Ovary (tissue), 7 donors: ENCODE measurements at regions not wholly inside any gene's neighbourhood (a gene's known extent, or its start where the extent isn't known, plus 50 kb on each side); places are given as distances from the start of the nearest gene placed in this dataset.

Experiments
- DNase-seq, 5 donors: peaks; one replicate each; pipeline ENCODE4 v3.0.0-alpha.2; 2019 to 2020
- H3K27ac ChIP-seq, 2 donors: fragments of 200-600 bp; one replicate each; pipeline versions ENCODE4 v1.5.1 to v1.8.0; 2019 to 2022
- H3K27me3 ChIP-seq: fragments of 200-600 bp; one replicate; pipeline ENCODE4 v1.8.0; 2022
- H3K36me3 ChIP-seq: fragments of 200-600 bp; sonication (generic); one replicate; pipeline ENCODE4 v1.5.1; 2019
- H3K4me1 ChIP-seq: one replicate; pipeline ENCODE4 v1.8.1; 2013; ENCODE audit warnings: mild to moderate bottlenecking, moderate library complexity; ENCODE audit not compliant: insufficient read depth
- H3K4me3 ChIP-seq: fragments of 200-600 bp; sonication (generic); one replicate; pipeline ENCODE4 v1.5.1; 2017
- H3K9me3 ChIP-seq, 2 donors: fragments of 200-600 bp in 1 of 2; sonication (generic) in 1 of 2; one replicate each; pipeline versions ENCODE4 v1.5.1 to v1.8.1; 2013 to 2019; ENCODE audit warnings: mild to moderate bottlenecking in 1 of 2, moderate library complexity in 1 of 2
- CTCF ChIP-seq, 3 donors: fragments of 450-650 bp in 2 of 3; fragments of 200-600 bp in 1 of 3; IDR thresholded peaks; one replicate each; pipeline versions ENCODE4 v1.5.1 to v1.8.0; 2016 to 2022; ENCODE audit warnings: antibody characterized with exemption in 3 of 3, mild to moderate bottlenecking in 1 of 3
- EP300 ChIP-seq: sonication (generic); formaldehyde crosslinking; IDR thresholded peaks from one replicate; pipeline ENCODE4 v1.6.1; 2017; ENCODE audit warnings: antibody characterized with exemption
- POLR2A ChIP-seq: fragments of 450-650 bp; IDR thresholded peaks from one replicate; pipeline ENCODE4 v1.6.1; 2017; ENCODE audit warnings: antibody characterized with exemption, mild to moderate bottlenecking, moderate library complexity
- WGBS, 3 donors: extraction: QIAGEN DNeasy Blood & Tissue Kit in 1 of 3; methylation state at CpG; one replicate each; pipeline versions ENCODE4 v1.1.5 to v1.1.7; 2013 to 2017; 5-methylcytosine and 5-hydroxymethylcytosine counted together
- intact Hi-C, 4 donors: fragments of 100-400 bp; cut with DNase I; formaldehyde crosslinking; loops; one replicate each; pipeline versions ENCODE4 v1.11.0 to v1.15.1; 2022 to 2023
- donor health status: DM: no; HTN: no; CAD: no; lungs with moderate emphysema.
- donor health status: DM: no; HTN: no; CAD: no.
- donor health status: Bipolar disorder and iron deficiency.
- donor health status: DM: no; HTN: no; CAD: no.
- donor health status: DM: yes; HTN: yes; CAD: no.

- Histone ChIP-seq H3K4me3 (no peak overlapping the region), H3K9me3 (no peaks in the 10 kb centered on the region), H3K27ac (no peak overlapping the region), H3K27me3 (no peaks in the 10 kb centered on the region), H3K36me3 (no peaks in the 10 kb centered on the region), H3K4me1 (no peaks in the 10 kb centered on the region)
- intact Hi-C loops: no loop called here
- DNase-seq: no peak
- WGBS, 3 donors: 82 to 87% (median 86%) methylated on average over 2 of the region's 2 CpGs
- TF ChIP-seq EP300 (no peak), CTCF (IDR thresholded peaks at IDR 0.05) (no peak), POLR2A (no peak)
These were observed 299.6 kb upstream of the ADCY2 start for GRCh38 chr5:7096294-7096693.

GRCh38 chr5:7105358-7105757, 290.6 kb upstream of the ADCY2 start:
- Histone ChIP-seq H3K9me3 (no peaks in the 10 kb centered on the region), H3K4me3 (no peak overlapping the region), H3K36me3 (no peaks in the 10 kb centered on the region), H3K4me1 (no peaks in the 10 kb centered on the region), H3K27ac (no peak overlapping the region), H3K27me3 (no peaks in the 10 kb centered on the region)
- WGBS, 3 donors: 64 to 77% (median 70%) methylated on average over 5 of the region's 5 CpGs
- no peak for DNase-seq
- TF ChIP-seq EP300 (no peak), POLR2A (no peak), CTCF (IDR thresholded peaks at IDR 0.05) (no peak)
- intact Hi-C loops: no loop called here

- H3K27me3 ChIP-seq: no peaks in the 10 kb centered on the region
- H3K9me3 ChIP-seq: no peaks in the 10 kb centered on the region
- no peak for TF ChIP-seq CTCF (IDR thresholded peaks at IDR 0.05)
- TF ChIP-seq POLR2A: no peak
- TF ChIP-seq EP300: no peak
- no peak overlapping the region for H3K4me3 ChIP-seq
- WGBS, 3 donors: 80 to 89% (median 84%) methylated on average over 6 of the region's 6 CpGs
- DNase-seq: no peak
- intact Hi-C loops: no loop called here
- no peak overlapping the region for H3K27ac ChIP-seq
- no peaks in the 10 kb centered on the region for H3K4me1 ChIP-seq
- H3K36me3 ChIP-seq: no peaks in the 10 kb centered on the region
These were observed 278.0 kb upstream of the ADCY2 start for GRCh38 chr5:7117961-7118360.

GRCh38 chr5:7131680-7132079, 264.3 kb upstream of the ADCY2 start:
- Histone ChIP-seq H3K36me3 (no peaks in the 10 kb centered on the region), H3K27me3 (no peaks in the 10 kb centered on the region), H3K4me1 (no peaks in the 10 kb centered on the region), H3K4me3 (no peak overlapping the region), H3K27ac (no peak overlapping the region), H3K9me3 (no peaks in the 10 kb centered on the region)
- WGBS, 3 donors: 75 to 77% (median 76%) methylated on average over 4 of the region's 4 CpGs
- no peak for DNase-seq
- no peak for TF ChIP-seq EP300
- no peak for TF ChIP-seq CTCF (IDR thresholded peaks at IDR 0.05)
- TF ChIP-seq POLR2A: no peak
- intact Hi-C loops: no loop called here

GRCh38 chr5:7146886-7147285, 249.1 kb upstream of the ADCY2 start:
- no peak for TF ChIP-seq POLR2A
- TF ChIP-seq CTCF (IDR thresholded peaks at IDR 0.05): no peak
- no peak for TF ChIP-seq EP300
- H3K27ac ChIP-seq: no peak overlapping the region
- 61 to 77% (median 66%) methylated on average over 1 of the region's 1 CpG for WGBS, 3 donors
- H3K4me1 ChIP-seq: no peaks in the 10 kb centered on the region
- no peaks in the 10 kb centered on the region for H3K27me3 ChIP-seq
- intact Hi-C loops: no loop called here
- no peaks in the 10 kb centered on the region for H3K36me3 ChIP-seq
- DNase-seq: no peak
- H3K9me3 ChIP-seq: no peaks in the 10 kb centered on the region
- H3K4me3 ChIP-seq: no peak overlapping the region
